ENCODE measurements at regions not wholly inside any gene's neighbourhood (a gene's known extent, or its start where the extent isn't known, plus 50 kb on each side); places are given as distances from the start of the nearest gene placed in this dataset.
A peak's percentile ranks its signal among the peaks of the same experiment; 100 is the strongest.

GRCh38 chr11:81647374-81647773 lies 1086.3 kb downstream of the FAM181B start:
- no peak for FAIRE-seq
- TF ChIP-seq CTCF (IDR thresholded peaks at IDR 0.05; ENCODE audit: insufficient read depth, missing control alignments), result no peak
- no peak for DNase-seq (ENCODE audit: insufficient read length, low spot score)

GRCh38 chr11:81644239-81644840 lies 1089.3 kb downstream of the FAM181B start:
- DNase-seq (ENCODE audit: insufficient read length, low spot score) (no peak), FAIRE-seq (peak; percentile 76)
- TF ChIP-seq CTCF (IDR thresholded peaks at IDR 0.05; ENCODE audit: insufficient read depth, missing control alignments), result peak; percentile 64

- DNase-seq (ENCODE audit: insufficient read length, low spot score) (no peak), FAIRE-seq (no peak)
- no peak for TF ChIP-seq CTCF (IDR thresholded peaks at IDR 0.05; ENCODE audit: insufficient read depth, missing control alignments)
Observed at GRCh38 chr11:81634483-81634882, 1099.2 kb downstream of the FAM181B start.

- DNase-seq (ENCODE audit: insufficient read length, low spot score) (no peak), FAIRE-seq (no peak)
- TF ChIP-seq CTCF (IDR thresholded peaks at IDR 0.05; ENCODE audit: insufficient read depth, missing control alignments), result no peak
Observed at GRCh38 chr11:81602508-81602907, 1131.2 kb downstream of the FAM181B start.

GRCh38 chr11:81596704-81597103 lies 1137.0 kb downstream of the FAM181B start:
- no peak for TF ChIP-seq CTCF (IDR thresholded peaks at IDR 0.05; ENCODE audit: insufficient read depth, missing control alignments)
- DNase-seq (ENCODE audit: insufficient read length, low spot score), result no peak
- FAIRE-seq, result no peak

GRCh38 chr11:81585390-81585933 lies 1148.2 kb downstream of the FAM181B start:
- DNase-seq (ENCODE audit: insufficient read length, low spot score) (no peak), FAIRE-seq (no peak)
- TF ChIP-seq CTCF (IDR thresholded peaks at IDR 0.05; ENCODE audit: insufficient read depth, missing control alignments), result no peak

- FAIRE-seq, result no peak
- no peak for DNase-seq (ENCODE audit: insufficient read length, low spot score)
- no peak for TF ChIP-seq CTCF (IDR thresholded peaks at IDR 0.05; ENCODE audit: insufficient read depth, missing control alignments)
Observed at GRCh38 chr11:81579339-81579738, 1154.3 kb downstream of the FAM181B start.
